ENCODE measurements at regions not wholly inside any gene's neighbourhood (a gene's known extent, or its start where the extent isn't known, plus 50 kb on each side); places are given as distances from the start of the nearest gene placed in this dataset.
A peak's percentile ranks its signal among the peaks of the same experiment; 100 is the strongest.
"Not testable (repeated sequence)": the region's sequence is repeated elsewhere in the genome, so short reads cannot be mapped to it uniquely, and the experiment has no call there.

DNA sequence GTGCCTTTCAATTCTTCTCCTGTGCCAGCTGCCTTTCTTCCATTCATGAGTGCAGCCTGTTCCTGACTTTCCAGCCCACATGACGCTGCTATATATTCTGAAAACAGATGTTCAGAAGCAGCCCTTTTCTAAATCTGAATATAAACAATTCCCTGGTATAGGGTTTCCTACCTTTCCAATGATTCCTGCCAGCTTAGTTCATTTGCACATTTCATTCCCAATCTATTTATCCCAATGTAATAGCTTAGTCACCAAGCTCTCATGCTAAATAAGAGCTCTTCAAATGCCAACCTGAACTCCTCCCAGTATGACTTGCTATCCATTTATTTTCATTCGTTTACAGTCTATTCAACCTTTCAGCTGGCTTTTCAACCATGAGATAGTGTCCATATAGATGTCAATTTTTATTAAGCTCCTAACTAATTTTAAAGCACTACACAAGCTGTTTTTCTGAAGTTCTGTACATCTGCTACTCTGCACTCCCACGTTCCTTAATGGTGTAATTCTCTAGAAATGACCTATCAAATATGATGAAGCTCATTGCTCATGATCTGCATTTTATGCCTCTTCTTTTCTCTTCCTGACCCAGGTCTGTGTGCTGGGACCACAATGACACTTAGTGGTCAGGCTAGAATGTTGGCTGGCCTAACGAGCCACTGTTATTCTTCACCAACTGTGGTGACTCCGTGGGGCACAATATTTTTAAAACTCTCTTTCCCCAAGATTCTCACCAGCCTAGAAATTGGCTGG lies 605.0 kb upstream of the TBL1XR1 start:
- H3K9ac ChIP-seq (ENCODE audit: low read length in 2 of 2): no peak overlapping the region
- H3K27ac ChIP-seq (ENCODE audit: low read length): no peak overlapping the region
- H3K4me3 ChIP-seq (ENCODE audit: low read length in 2 of 2): no peak overlapping the region
- no peaks in the 10 kb centered on the region for H3K9me3 ChIP-seq (ENCODE audit: control insufficient read depth in 2 of 2, low read length in 2 of 2)
- H3K27me3 ChIP-seq (ENCODE audit: control insufficient read depth in 1 of 2, insufficient read depth in 2 of 2, low read length in 2 of 2): no peaks in the 10 kb centered on the region
- H3K36me3 ChIP-seq (ENCODE audit: control insufficient read depth in 2 of 2, insufficient read depth in 2 of 2, low read length in 2 of 2): no peaks in the 10 kb centered on the region
- no peaks in the 10 kb centered on the region for H3K4me1 ChIP-seq (ENCODE audit: control insufficient read depth, insufficient read depth, low read length)

DNA sequence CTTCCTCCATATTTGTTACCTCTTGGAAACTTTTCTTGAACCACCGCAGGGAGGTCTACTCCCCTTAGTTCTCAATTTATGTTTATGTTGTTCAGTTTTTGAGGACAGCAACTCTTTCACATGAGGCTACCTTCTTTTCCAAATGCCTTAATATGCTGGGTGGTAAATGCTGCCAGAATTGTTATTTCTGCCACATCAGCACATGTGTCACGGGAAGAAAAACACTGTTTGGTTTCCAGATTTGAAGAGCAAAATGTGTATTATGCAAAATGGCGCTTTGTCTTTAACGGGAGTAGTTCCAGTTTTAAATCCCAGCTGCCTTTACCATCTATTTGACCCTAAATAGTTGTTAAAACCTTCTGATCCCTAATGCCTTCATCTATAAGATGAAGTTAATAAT lies 606.2 kb upstream of the TBL1XR1 start:
- Histone ChIP-seq H3K27me3 (ENCODE audit: control insufficient read depth in 1 of 2, insufficient read depth in 2 of 2, low read length in 2 of 2) (no peaks in the 10 kb centered on the region), H3K36me3 (ENCODE audit: control insufficient read depth in 2 of 2, insufficient read depth in 2 of 2, low read length in 2 of 2) (no peaks in the 10 kb centered on the region), H3K9me3 (ENCODE audit: control insufficient read depth in 2 of 2, low read length in 2 of 2) (no peaks in the 10 kb centered on the region), H3K4me3 (ENCODE audit: low read length in 2 of 2) (no peak overlapping the region), H3K9ac (ENCODE audit: low read length in 2 of 2) (no peak overlapping the region), H3K27ac (ENCODE audit: low read length) (no peak overlapping the region), H3K4me1 (ENCODE audit: control insufficient read depth, insufficient read depth, low read length) (no peaks in the 10 kb centered on the region)

DNA sequence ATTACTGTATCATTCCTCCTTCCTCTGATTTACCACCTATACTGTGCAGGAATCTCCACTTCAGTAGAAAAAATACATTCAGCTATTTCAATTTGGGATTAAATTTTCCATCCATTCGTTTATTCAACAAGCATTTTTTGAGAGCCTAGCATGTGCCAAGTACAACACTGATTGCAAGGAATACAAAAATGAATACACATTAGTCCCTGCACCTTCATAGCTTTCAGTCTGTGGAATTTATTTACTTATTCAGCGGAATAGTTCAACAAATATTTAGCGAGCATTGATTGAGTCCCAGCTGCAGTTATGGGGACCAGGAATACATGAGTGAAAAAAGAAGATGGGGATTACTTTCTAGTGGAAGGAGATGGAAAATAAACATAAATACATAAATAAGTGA lies 606.8 kb upstream of the TBL1XR1 start:
- H3K36me3 ChIP-seq (ENCODE audit: control insufficient read depth in 2 of 2, insufficient read depth in 2 of 2, low read length in 2 of 2): no peaks in the 10 kb centered on the region
- H3K27ac ChIP-seq (ENCODE audit: low read length): no peak overlapping the region
- H3K9me3 ChIP-seq (ENCODE audit: control insufficient read depth in 2 of 2, low read length in 2 of 2): no peaks in the 10 kb centered on the region
- H3K4me1 ChIP-seq (ENCODE audit: control insufficient read depth, insufficient read depth, low read length): no peaks in the 10 kb centered on the region
- H3K4me3 ChIP-seq (ENCODE audit: low read length in 2 of 2): no peak overlapping the region
- H3K9ac ChIP-seq (ENCODE audit: low read length in 2 of 2): no peak overlapping the region
- no peaks in the 10 kb centered on the region for H3K27me3 ChIP-seq (ENCODE audit: control insufficient read depth in 1 of 2, insufficient read depth in 2 of 2, low read length in 2 of 2)

DNA sequence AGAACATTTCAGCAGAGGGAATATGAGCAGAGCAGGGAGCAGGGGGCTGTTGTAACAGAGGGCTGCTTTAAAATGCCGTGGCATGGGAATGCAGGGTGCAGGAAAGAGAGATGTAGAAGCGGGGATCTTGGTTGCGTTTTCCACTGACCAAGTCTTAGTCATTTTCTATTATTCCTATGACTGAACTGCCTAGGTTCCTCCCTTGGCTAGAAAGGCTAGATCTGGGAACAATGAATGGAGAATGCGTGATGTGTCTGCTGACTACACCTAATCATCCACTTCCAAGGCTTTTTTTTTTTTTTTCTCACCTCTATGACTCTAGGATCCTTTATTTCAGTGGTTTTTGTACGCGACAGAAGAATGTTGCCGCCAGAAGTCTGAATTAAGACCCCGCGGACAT lies 607.4 kb upstream of the TBL1XR1 start:
- no peak overlapping the region for H3K4me3 ChIP-seq (ENCODE audit: low read length in 2 of 2)
- no peak overlapping the region for H3K9ac ChIP-seq (ENCODE audit: low read length in 2 of 2)
- no peak overlapping the region for H3K27ac ChIP-seq (ENCODE audit: low read length)
- no peaks in the 10 kb centered on the region for H3K9me3 ChIP-seq (ENCODE audit: control insufficient read depth in 2 of 2, low read length in 2 of 2)
- H3K27me3 ChIP-seq (ENCODE audit: control insufficient read depth in 1 of 2, insufficient read depth in 2 of 2, low read length in 2 of 2): no peaks in the 10 kb centered on the region
- no peaks in the 10 kb centered on the region for H3K36me3 ChIP-seq (ENCODE audit: control insufficient read depth in 2 of 2, insufficient read depth in 2 of 2, low read length in 2 of 2)
- H3K4me1 ChIP-seq (ENCODE audit: control insufficient read depth, insufficient read depth, low read length): no peaks in the 10 kb centered on the region

DNA sequence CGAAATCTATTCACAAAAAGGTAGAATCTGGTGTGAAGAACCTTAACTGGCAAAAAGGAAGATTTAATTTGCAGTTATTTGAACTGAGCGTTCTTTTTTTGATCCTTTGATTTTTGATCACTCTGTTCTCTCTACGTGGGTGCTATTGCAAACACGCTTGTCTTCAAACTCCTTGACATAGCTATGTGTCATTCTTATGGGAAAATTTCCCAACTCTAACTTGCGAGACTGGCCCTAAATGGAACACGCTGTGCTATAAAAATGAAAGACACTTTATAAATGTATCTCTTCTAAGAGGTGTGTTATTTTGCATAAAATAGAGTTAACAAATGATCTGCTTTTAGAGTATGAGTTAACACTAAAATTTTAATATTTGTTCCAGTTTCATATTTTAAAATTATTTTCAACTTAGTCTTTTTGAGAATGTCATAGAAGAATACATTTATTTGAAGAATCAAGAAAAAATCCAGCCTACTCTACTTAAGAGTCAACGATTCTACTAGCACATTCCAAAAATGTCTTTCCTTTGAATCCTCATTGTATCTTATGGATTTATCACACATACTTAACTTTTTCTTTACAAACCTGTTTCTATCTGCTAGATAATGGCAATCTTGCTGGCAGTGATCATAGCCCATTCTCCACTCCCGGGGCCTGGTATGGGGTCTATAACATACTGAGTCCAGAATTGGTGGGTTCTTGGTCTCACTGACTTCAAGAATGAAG lies 610.0 kb upstream of the TBL1XR1 start:
- Histone ChIP-seq H3K9ac (ENCODE audit: low read length in 2 of 2) (no peak overlapping the region), H3K27ac (ENCODE audit: low read length) (no peak overlapping the region), H3K4me3 (ENCODE audit: low read length in 2 of 2) (no peak overlapping the region), H3K4me1 (ENCODE audit: control insufficient read depth, insufficient read depth, low read length) (no peaks in the 10 kb centered on the region), H3K27me3 (ENCODE audit: control insufficient read depth in 1 of 2, insufficient read depth in 2 of 2, low read length in 2 of 2) (no peaks in the 10 kb centered on the region), H3K9me3 (ENCODE audit: control insufficient read depth in 2 of 2, low read length in 2 of 2) (no peaks in the 10 kb centered on the region), H3K36me3 (ENCODE audit: control insufficient read depth in 2 of 2, insufficient read depth in 2 of 2, low read length in 2 of 2) (no peaks in the 10 kb centered on the region)

DNA sequence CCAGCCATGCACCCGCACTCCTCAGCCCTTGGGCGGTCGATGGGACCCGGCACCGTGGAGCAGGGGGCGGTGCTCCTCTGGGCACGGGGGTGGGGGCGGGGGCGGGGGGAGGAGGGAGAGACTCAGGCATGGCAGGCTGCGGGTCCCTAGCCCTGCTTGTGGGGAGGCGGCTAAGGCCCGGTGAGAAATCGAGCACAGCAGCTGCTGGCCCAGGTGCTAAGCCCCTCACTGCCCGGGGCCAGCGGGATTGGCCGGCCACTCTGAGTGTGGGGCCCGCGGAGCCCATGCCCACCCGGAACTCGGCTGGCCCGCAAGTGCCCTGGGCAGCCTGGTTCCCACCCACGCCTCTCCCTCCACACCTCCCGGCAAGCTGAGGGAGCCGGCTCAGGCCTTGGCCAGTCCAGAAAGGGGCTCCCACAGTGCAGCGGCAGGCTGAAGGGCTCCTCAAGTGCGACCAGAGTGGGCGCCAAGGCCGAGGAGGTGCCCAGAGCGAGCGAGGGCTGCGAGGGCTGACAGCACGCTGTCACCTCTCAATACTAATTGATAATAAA lies 611.7 kb upstream of the TBL1XR1 start:
- H3K27me3 ChIP-seq (ENCODE audit: control insufficient read depth in 1 of 2, insufficient read depth in 2 of 2, low read length in 2 of 2); H3K9me3 ChIP-seq (ENCODE audit: control insufficient read depth in 2 of 2, low read length in 2 of 2); H3K4me3 ChIP-seq (ENCODE audit: low read length in 2 of 2); H3K4me1 ChIP-seq (ENCODE audit: control insufficient read depth, insufficient read depth, low read length); H3K36me3 ChIP-seq (ENCODE audit: control insufficient read depth in 2 of 2, insufficient read depth in 2 of 2, low read length in 2 of 2); H3K9ac ChIP-seq (ENCODE audit: low read length in 2 of 2); H3K27ac ChIP-seq (ENCODE audit: low read length): not testable (repeated sequence)

DNA sequence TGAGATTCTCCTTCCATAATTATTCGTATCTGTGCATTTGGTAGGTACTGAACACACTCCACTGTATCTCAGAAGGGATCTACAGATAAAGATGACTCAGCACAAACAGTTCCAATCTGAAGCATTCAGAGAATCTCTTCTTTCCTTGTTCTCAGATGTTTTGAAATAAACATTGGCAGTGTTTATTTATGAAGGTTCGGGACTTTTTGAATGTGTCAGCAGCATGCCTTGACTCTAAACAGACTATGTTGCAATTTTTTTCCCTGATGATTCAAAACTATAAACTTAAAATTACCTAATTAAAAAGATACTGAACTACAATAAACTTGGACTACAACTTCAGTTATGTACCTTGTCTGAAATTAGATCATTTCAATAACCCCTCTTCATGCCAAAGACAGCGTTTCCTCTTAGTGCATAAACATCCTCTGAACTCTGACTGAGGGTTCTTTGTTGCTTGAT lies 612.9 kb upstream of the TBL1XR1 start:
- no peak overlapping the region for H3K4me3 ChIP-seq (ENCODE audit: low read length in 2 of 2)
- H3K9ac ChIP-seq (ENCODE audit: low read length in 2 of 2): no peak overlapping the region
- H3K36me3 ChIP-seq (ENCODE audit: control insufficient read depth in 2 of 2, insufficient read depth in 2 of 2, low read length in 2 of 2): no peaks in the 10 kb centered on the region
- H3K27ac ChIP-seq (ENCODE audit: low read length): no peak overlapping the region
- H3K27me3 ChIP-seq (ENCODE audit: control insufficient read depth in 1 of 2, insufficient read depth in 2 of 2, low read length in 2 of 2): no peaks in the 10 kb centered on the region
- H3K9me3 ChIP-seq (ENCODE audit: control insufficient read depth in 2 of 2, low read length in 2 of 2): no peaks in the 10 kb centered on the region
- H3K4me1 ChIP-seq (ENCODE audit: control insufficient read depth, insufficient read depth, low read length): no peaks in the 10 kb centered on the region

DNA sequence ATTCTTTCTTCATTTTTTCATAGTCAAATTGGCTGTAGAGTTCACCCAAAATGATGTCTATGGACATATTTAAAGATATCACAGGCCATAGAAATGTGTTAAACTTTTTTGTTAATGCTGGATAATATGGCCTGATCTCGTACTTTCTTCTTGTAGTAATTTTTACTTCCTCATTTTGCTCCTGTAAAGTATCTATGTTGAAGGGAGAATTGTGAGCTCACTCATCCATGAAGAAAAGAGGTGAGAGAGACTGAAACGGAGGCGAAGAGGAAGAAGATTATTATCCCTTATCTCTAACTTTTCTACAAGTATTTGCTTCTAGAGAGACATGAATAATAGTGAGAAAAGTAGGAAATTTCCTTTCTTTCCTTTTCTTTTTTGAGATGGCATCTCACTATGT lies 613.8 kb upstream of the TBL1XR1 start:
- no peak overlapping the region for H3K4me3 ChIP-seq (ENCODE audit: low read length in 2 of 2)
- no peak overlapping the region for H3K9ac ChIP-seq (ENCODE audit: low read length in 2 of 2)
- no peaks in the 10 kb centered on the region for H3K36me3 ChIP-seq (ENCODE audit: control insufficient read depth in 2 of 2, insufficient read depth in 2 of 2, low read length in 2 of 2)
- H3K27me3 ChIP-seq (ENCODE audit: control insufficient read depth in 1 of 2, insufficient read depth in 2 of 2, low read length in 2 of 2): no peaks in the 10 kb centered on the region
- no peaks in the 10 kb centered on the region for H3K9me3 ChIP-seq (ENCODE audit: control insufficient read depth in 2 of 2, low read length in 2 of 2)
- H3K27ac ChIP-seq (ENCODE audit: low read length): no peak overlapping the region
- no peaks in the 10 kb centered on the region for H3K4me1 ChIP-seq (ENCODE audit: control insufficient read depth, insufficient read depth, low read length)

DNA sequence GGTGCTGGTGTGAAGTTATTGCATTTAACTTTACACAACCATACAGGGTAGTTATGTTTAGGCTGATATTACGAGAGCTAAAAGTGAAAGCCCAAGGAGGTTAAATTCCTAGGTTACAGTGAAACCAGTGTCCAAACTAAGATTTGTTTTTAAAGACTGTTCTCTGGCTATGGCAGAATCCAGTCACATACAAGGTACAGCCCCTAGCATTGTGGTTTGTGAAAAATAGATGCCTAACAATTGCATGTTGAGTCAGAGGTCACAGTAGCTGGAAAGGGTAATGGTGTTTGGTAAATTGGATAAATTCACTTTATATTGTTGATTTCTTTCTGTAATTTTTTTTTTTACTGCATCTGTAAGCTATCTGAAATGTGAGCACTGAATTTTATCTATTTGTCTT lies 614.6 kb upstream of the TBL1XR1 start:
- Histone ChIP-seq H3K36me3 (ENCODE audit: control insufficient read depth in 2 of 2, insufficient read depth in 2 of 2, low read length in 2 of 2) (no peaks in the 10 kb centered on the region), H3K9ac (ENCODE audit: low read length in 2 of 2) (no peak overlapping the region), H3K27ac (ENCODE audit: low read length) (no peak overlapping the region), H3K9me3 (ENCODE audit: control insufficient read depth in 2 of 2, low read length in 2 of 2) (no peaks in the 10 kb centered on the region), H3K4me1 (ENCODE audit: control insufficient read depth, insufficient read depth, low read length) (peaks cover 4% of the 10 kb centered on the region), H3K4me3 (ENCODE audit: low read length in 2 of 2) (no peak overlapping the region), H3K27me3 (ENCODE audit: control insufficient read depth in 1 of 2, insufficient read depth in 2 of 2, low read length in 2 of 2) (no peaks in the 10 kb centered on the region)

DNA sequence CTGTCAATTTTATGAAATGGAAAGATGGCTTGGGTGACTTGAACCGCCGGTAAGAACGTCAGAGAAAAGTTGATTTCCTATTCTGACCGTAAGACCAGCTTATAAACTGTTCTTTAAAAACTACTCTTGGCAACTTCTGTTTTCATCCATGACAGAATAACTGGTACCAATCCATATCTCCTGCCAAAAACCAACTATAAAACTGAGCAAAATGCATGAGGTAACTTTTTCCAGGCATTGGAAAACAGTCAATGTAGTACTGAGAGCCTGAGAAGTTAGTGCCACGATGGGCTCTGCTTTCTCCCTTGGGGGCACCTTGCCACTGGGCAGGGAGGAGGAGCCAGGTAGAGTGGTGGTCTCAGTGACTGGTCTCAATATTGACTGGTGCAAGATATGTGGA lies 615.2 kb upstream of the TBL1XR1 start:
- H3K27ac ChIP-seq (ENCODE audit: low read length): peak overlapping the region; percentile 8
- no peak overlapping the region for H3K9ac ChIP-seq (ENCODE audit: low read length in 2 of 2)
- H3K36me3 ChIP-seq (ENCODE audit: control insufficient read depth in 2 of 2, insufficient read depth in 2 of 2, low read length in 2 of 2): no peaks in the 10 kb centered on the region
- H3K27me3 ChIP-seq (ENCODE audit: control insufficient read depth in 1 of 2, insufficient read depth in 2 of 2, low read length in 2 of 2): no peaks in the 10 kb centered on the region
- no peaks in the 10 kb centered on the region for H3K9me3 ChIP-seq (ENCODE audit: control insufficient read depth in 2 of 2, low read length in 2 of 2)
- no peak overlapping the region for H3K4me3 ChIP-seq (ENCODE audit: low read length in 2 of 2)
- peaks cover 5% of the 10 kb centered on the region for H3K4me1 ChIP-seq (ENCODE audit: control insufficient read depth, insufficient read depth, low read length)

DNA sequence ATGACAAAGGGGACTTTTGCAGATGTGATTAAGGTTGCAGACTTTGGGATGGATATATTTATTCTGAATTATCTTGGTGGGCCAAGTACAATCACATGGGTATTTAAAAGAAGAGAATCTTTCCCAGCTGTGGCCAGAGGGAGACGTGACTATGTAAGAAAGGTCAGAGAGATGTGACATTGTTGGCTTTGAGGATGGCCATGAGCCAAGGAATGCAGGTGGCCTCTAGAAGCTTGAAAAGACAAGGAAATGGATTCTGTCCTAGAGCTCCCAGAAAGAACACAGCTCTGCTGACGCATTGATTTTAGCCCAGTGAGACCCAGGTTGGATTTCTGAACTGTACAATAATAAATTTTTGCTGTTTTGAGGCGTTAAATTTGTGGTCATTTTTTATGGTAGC lies 616.0 kb upstream of the TBL1XR1 start:
- Histone ChIP-seq H3K4me3 (ENCODE audit: low read length in 2 of 2) (no peak overlapping the region), H3K4me1 (ENCODE audit: control insufficient read depth, insufficient read depth, low read length) (peaks cover 5% of the 10 kb centered on the region), H3K27ac (ENCODE audit: low read length) (no peak overlapping the region)

More for the DNA sequence above, 616.0 kb upstream of the TBL1XR1 start:
- H3K36me3 ChIP-seq (ENCODE audit: control insufficient read depth in 2 of 2, insufficient read depth in 2 of 2, low read length in 2 of 2): no peaks in the 10 kb centered on the region
- no peaks in the 10 kb centered on the region for H3K9me3 ChIP-seq (ENCODE audit: control insufficient read depth in 2 of 2, low read length in 2 of 2)
- H3K27me3 ChIP-seq (ENCODE audit: control insufficient read depth in 1 of 2, insufficient read depth in 2 of 2, low read length in 2 of 2): no peaks in the 10 kb centered on the region
- no peak overlapping the region for H3K9ac ChIP-seq (ENCODE audit: low read length in 2 of 2)

All from stomach smooth muscle (tissue), 2 donors.